HG03571 (cell line): ENCODE measurements at regions not wholly inside any gene's neighbourhood (a gene's known extent, or its start where the extent isn't known, plus 50 kb on each side); places are given as distances from the start of the nearest gene placed in this dataset.
"Not testable (repeated sequence)": the region's sequence is repeated elsewhere in the genome, so short reads cannot be mapped to it uniquely, and the experiment has no call there.

Experiments
- ATAC-seq: cut with Tn5 transposase; IDR thresholded peaks from one replicate; pipeline ENCODE4 v1.9.1; 2021; ENCODE audit not compliant: unreplicated experiment

GRCh38 chr9:41273549-41274267 lies 84.6 kb upstream of the ZNG1F start:
- ATAC-seq: peak; percentile 100

- ATAC-seq: peak; percentile 33
Measured at GRCh38 chr9:41272879-41273548, 83.9 kb upstream of the ZNG1F start.

- not testable (repeated sequence) for ATAC-seq
Measured at GRCh38 chr9:41270992-41271391, 81.9 kb upstream of the ZNG1F start.

GRCh38 chr9:41269471-41269870 lies 80.4 kb upstream of the ZNG1F start:
- ATAC-seq: not testable (repeated sequence)

- ATAC-seq: not testable (repeated sequence)
Measured at GRCh38 chr9:41269054-41269453, 79.9 kb upstream of the ZNG1F start.

- not testable (repeated sequence) for ATAC-seq
Measured at GRCh38 chr9:41266602-41267001, 77.5 kb upstream of the ZNG1F start.

GRCh38 chr9:41266000-41266399 lies 76.9 kb upstream of the ZNG1F start:
- not testable (repeated sequence) for ATAC-seq

- ATAC-seq: not testable (repeated sequence)
Measured at GRCh38 chr9:41251973-41252372, 62.9 kb upstream of the ZNG1F start.

GRCh38 chr9:41251101-41251500 lies 62.0 kb upstream of the ZNG1F start:
- ATAC-seq: not testable (repeated sequence)

GRCh38 chr9:41246702-41247101 lies 57.6 kb upstream of the ZNG1F start:
- not testable (repeated sequence) for ATAC-seq
